GM23338 (cell line): ENCODE measurements at regions not wholly inside any gene's neighbourhood (a gene's known extent, or its start where the extent isn't known, plus 50 kb on each side); places are given as distances from the start of the nearest gene placed in this dataset.

Experiments
- ATAC-seq: fragments of 200-7000 bp; cut with Tn5 transposase; 3 replicates; pipeline ENCODE4 v1.9.1; 2020
- DNase-seq: peaks from one replicate; pipeline ENCODE4 v3.0.0-alpha.2; 2015; ENCODE audit warnings: low spot score
- H2AFZ ChIP-seq: fragments of 200-600 bp; sonication (generic); 2 replicates; pipeline ENCODE4 v1.8.0; 2016; ENCODE audit warnings: antibody characterized with exemption, mild to moderate bottlenecking, moderate library complexity
- H3F3A ChIP-seq: fragments of 200-600 bp; sonication (generic); replicated peaks from 2 replicates; pipeline ENCODE4 v1.8.0; 2017; ENCODE audit warnings: antibody characterized with exemption, mixed run types, low read depth
- H3K27ac ChIP-seq: fragments of 200-600 bp; sonication (generic); 2 replicates; pipeline ENCODE4 v1.6.1; 2016; ENCODE audit warnings: low read depth
- H3K27me3 ChIP-seq: fragments of 200-600 bp; sonication (generic); 2 replicates; pipeline ENCODE4 v1.8.0; 2016; ENCODE audit warnings: mild to moderate bottlenecking, mixed run types, moderate library complexity; ENCODE audit not compliant: insufficient read depth
- H3K36me3 ChIP-seq: fragments of 200-600 bp; sonication (generic); 2 replicates; pipeline ENCODE4 v1.8.0; 2016; ENCODE audit warnings: mild to moderate bottlenecking; ENCODE audit not compliant: insufficient read depth
- H3K4me1 ChIP-seq: fragments of 200-600 bp; sonication (generic); 2 replicates; pipeline ENCODE4 v1.8.0; 2016; ENCODE audit warnings: mild to moderate bottlenecking, moderate library complexity; ENCODE audit not compliant: insufficient read depth
- H3K4me2 ChIP-seq: fragments of 200-600 bp; sonication (generic); 2 replicates; pipeline ENCODE4 v1.7.1; 2017; ENCODE audit warnings: mixed run types
- H3K4me3 ChIP-seq: fragments of 200-600 bp; sonication (generic); 2 replicates; pipeline ENCODE4 v1.6.1; 2016; ENCODE audit warnings: mixed run types
- H3K79me2 ChIP-seq: fragments of 200-600 bp; sonication (generic); replicated peaks from 2 replicates; pipeline ENCODE4 v1.8.0; 2017; ENCODE audit warnings: mild to moderate bottlenecking; ENCODE audit not compliant: insufficient read depth
- H3K9me2 ChIP-seq: fragments of 200-600 bp; sonication (generic); 2 replicates; pipeline ENCODE4 v1.8.0; 2017; ENCODE audit not compliant: insufficient read depth
- H4K20me1 ChIP-seq: fragments of 200-600 bp; sonication (generic); replicated peaks from 2 replicates; pipeline ENCODE4 v1.8.0; 2017; ENCODE audit warnings: mild to moderate bottlenecking; ENCODE audit not compliant: insufficient read depth
- H3K27ac Mint-ChIP-seq: 2 replicates; pipeline ENCODE4 v1.8.0; 2020; ENCODE audit warnings: inconsistent platforms, mild to moderate bottlenecking, moderate library complexity, mixed read lengths
- H3K27me3 Mint-ChIP-seq: 3 replicates; pipeline ENCODE4 v1.8.0; 2022; ENCODE audit warnings: low read depth, mild to moderate bottlenecking, moderate library complexity, mixed read lengths, inconsistent platforms; ENCODE audit not compliant: insufficient read depth, poor library complexity
- H3K36me3 Mint-ChIP-seq: 3 replicates; pipeline ENCODE4 v1.8.0; 2021; ENCODE audit warnings: low read depth, mild to moderate bottlenecking, inconsistent platforms, moderate library complexity, mixed read lengths
- H3K4me1 Mint-ChIP-seq: 3 replicates; pipeline ENCODE4 v1.8.0; 2020; ENCODE audit warnings: mild to moderate bottlenecking, inconsistent platforms, mixed read lengths
- H3K4me3 Mint-ChIP-seq: 3 replicates; pipeline ENCODE4 v1.8.0; 2021; ENCODE audit warnings: moderate library complexity, mild to moderate bottlenecking, inconsistent platforms, mixed read lengths
- H3K9me3 Mint-ChIP-seq: 3 replicates; pipeline ENCODE4 v1.8.0; 2020; ENCODE audit warnings: moderate library complexity, mild to moderate bottlenecking, inconsistent platforms, mixed read lengths
- CREB1 ChIP-seq: fragments of 250-450 bp; sonication (Bioruptor Pico); IDR thresholded peaks from 2 replicates; pipeline ENCODE4 v1.5.0; 2020; ENCODE audit warnings: low read depth, mild to moderate bottlenecking, moderate library complexity
- CTCF ChIP-seq, 2 experiments: fragments of 200-600 bp in 1 of 2; sonication (generic) in 1 of 2; conservative IDR thresholded peaks; 2 replicates each; pipeline versions ENCODE4 v1.5.1 to v1.6.1; 2016 to 2017; ENCODE audit warnings: antibody characterized with exemption in 2 of 2, low read depth in 2 of 2, mild to moderate bottlenecking in 2 of 2, moderate library complexity in 1 of 2
- ETS1 ChIP-seq: IDR thresholded peaks from 2 replicates; pipeline ENCODE4 v1.6.1; 2016; ENCODE audit warnings: antibody characterized with exemption
- EZH2 ChIP-seq: fragments of 200-600 bp; sonication (generic); IDR thresholded peaks from one replicate; pipeline ENCODE4 v1.8.0; 2017; ENCODE audit warnings: antibody characterized with exemption, mild to moderate bottlenecking, low read depth; ENCODE audit not compliant: unreplicated experiment
- EZH2phosphoT487 ChIP-seq: fragments of 200-600 bp; sonication (generic); IDR thresholded peaks from one replicate; pipeline ENCODE4 v1.8.1; 2018; ENCODE audit warnings: antibody characterized with exemption; ENCODE audit not compliant: unreplicated experiment
- JUNB ChIP-seq: IDR thresholded peaks from one replicate; pipeline ENCODE4 v1.6.1; 2016; ENCODE audit warnings: antibody characterized with exemption; ENCODE audit not compliant: unreplicated experiment
- NANOG ChIP-seq: IDR thresholded peaks from 2 replicates; pipeline ENCODE4 v1.6.1; 2016; ENCODE audit warnings: antibody characterized with exemption, borderline replicate concordance
- POLR2AphosphoS5 ChIP-seq: IDR thresholded peaks from 2 replicates; pipeline ENCODE4 v1.6.1; 2016; ENCODE audit warnings: antibody characterized with exemption, low read depth
- STAT1 ChIP-seq: IDR thresholded peaks from one replicate; pipeline ENCODE4 v1.6.1; 2016; ENCODE audit warnings: antibody characterized with exemption; ENCODE audit not compliant: unreplicated experiment
- ZNF114 ChIP-seq: fragments of 250-450 bp; sonication (Bioruptor Pico); IDR thresholded peaks from 2 replicates; pipeline ENCODE4 v1.5.0; 2020; ENCODE audit warnings: mild to moderate bottlenecking, moderate library complexity
- ZNF331 ChIP-seq: fragments of 250-450 bp; sonication (Bioruptor Pico); IDR thresholded peaks from 2 replicates; pipeline ENCODE4 v1.5.0; 2020; ENCODE audit warnings: low read depth, mild to moderate bottlenecking, moderate library complexity
- ZNF462 ChIP-seq: fragments of 250-450 bp; sonication (Bioruptor Pico); IDR thresholded peaks from 2 replicates; pipeline ENCODE4 v1.5.0; 2020; ENCODE audit warnings: mild to moderate bottlenecking, moderate library complexity

GRCh38 chr11:114909866-114910265 is 231.5 kb downstream of the NXPE2 start:
- Mint-ChIP-seq H3K4me1 (no peaks in the 10 kb centered on the region), H3K36me3 (no peaks in the 10 kb centered on the region), H3K9me3 (peaks cover 6% of the 10 kb centered on the region; the same call in 1 of the 3 replicates), H3K27ac (no peak overlapping the region; the same call in 1 of the 2 replicates), H3K27me3 (peaks cover 2% of the 10 kb centered on the region), H3K4me3 (no peak overlapping the region)
- H3K4me1 ChIP-seq = no peaks in the 10 kb centered on the region
- H3K9me2 ChIP-seq = peaks cover 3% of the 10 kb centered on the region; the same call in 1 of the 2 replicates
- peak overlapping the region; percentile 91 for H2AFZ ChIP-seq
- no peaks in the 10 kb centered on the region for H3K36me3 ChIP-seq
- H3F3A ChIP-seq = no peaks in the 10 kb centered on the region
- no peaks in the 10 kb centered on the region for H3K27me3 ChIP-seq
- ATAC-seq (peak; percentile 82), DNase-seq (peak; percentile 57)
- no peak overlapping the region for H3K4me2 ChIP-seq
- H4K20me1 ChIP-seq = no peaks in the 10 kb centered on the region
- H3K4me3 ChIP-seq = no peak overlapping the region
- peak; percentile 49 to 60 for TF ChIP-seq CTCF (conservative IDR thresholded peaks at IDR 0.05; ENCODE audit: low read depth in 2 of 2)
- TF ChIP-seq ZNF331 (CRISPR knock-in tag) = no peak
- no peak overlapping the region for H3K27ac ChIP-seq
- no peaks in the 10 kb centered on the region for H3K79me2 ChIP-seq

GRCh38 chr11:114912826-114913225 is 234.5 kb downstream of the NXPE2 start:
- no peak overlapping the region for H3K4me3 Mint-ChIP-seq
- H3K4me1 ChIP-seq = no peaks in the 10 kb centered on the region
- no peaks in the 10 kb centered on the region for H3K27me3 ChIP-seq
- H3K4me1 Mint-ChIP-seq = no peaks in the 10 kb centered on the region
- H3K79me2 ChIP-seq = no peaks in the 10 kb centered on the region
- no peak overlapping the region for H3K4me2 ChIP-seq
- H3K27ac Mint-ChIP-seq = no peak overlapping the region
- no peak for DNase-seq
- H3K9me2 ChIP-seq = peaks cover 7% of the 10 kb centered on the region; the same call in 1 of the 2 replicates
- H3K9me3 Mint-ChIP-seq = no peaks in the 10 kb centered on the region
- peaks cover 2% of the 10 kb centered on the region for H3K27me3 Mint-ChIP-seq
- no peaks in the 10 kb centered on the region for H3K36me3 Mint-ChIP-seq
- H3F3A ChIP-seq = no peaks in the 10 kb centered on the region
- H3K4me3 ChIP-seq = no peak overlapping the region
- H4K20me1 ChIP-seq = no peaks in the 10 kb centered on the region
- no peaks in the 10 kb centered on the region for H3K36me3 ChIP-seq
- H2AFZ ChIP-seq = no peak overlapping the region
- H3K27ac ChIP-seq = no peak overlapping the region
- no peak for ATAC-seq
- TF ChIP-seq CREB1 (no peak), JUNB (no peak), EZH2 (no peak), STAT1 (no peak), POLR2AphosphoS5 (no peak), ZNF331 (CRISPR knock-in tag) (no peak), NANOG (no peak), EZH2phosphoT487 (no peak), ZNF462 (CRISPR knock-in tag) (no peak), ZNF114 (CRISPR knock-in tag) (no peak), ETS1 (no peak)
